ENCODE measurements at regions not wholly inside any gene's neighbourhood (a gene's known extent, or its start where the extent isn't known, plus 50 kb on each side); places are given as distances from the start of the nearest gene placed in this dataset.

DNA sequence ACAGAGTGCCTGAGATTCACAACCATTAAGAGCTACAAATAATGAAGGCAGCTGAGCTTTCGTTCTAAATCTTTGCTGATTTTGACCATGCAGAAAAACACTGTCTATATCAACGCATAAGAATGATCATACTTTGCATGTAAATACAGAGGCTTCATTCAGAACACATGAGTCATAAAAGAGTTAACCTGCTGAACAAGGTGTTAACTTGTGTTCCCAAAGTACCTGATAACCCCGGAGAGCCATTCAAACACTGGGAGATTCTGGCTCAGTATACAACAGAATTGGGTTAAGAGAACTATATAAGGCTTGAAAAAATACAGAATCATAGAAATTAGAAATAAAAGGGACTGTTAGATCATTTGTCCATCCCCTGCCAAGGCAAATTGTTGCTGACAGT is 964.3 kb upstream of the TENM3 start:
- Histone ChIP-seq H3K4me3 (ENCODE audit: insufficient read depth, low read depth, low read length) (no peak overlapping the region), H3K4me2 (ENCODE audit: low read length) (no peak overlapping the region), H3K36me3 (ENCODE audit: insufficient read depth, low read length) (no peaks in the 10 kb centered on the region), H3K27ac (ENCODE audit: low read depth, low read length) (no peak overlapping the region), H4K20me1 (ENCODE audit: insufficient read depth, low read length) (no peaks in the 10 kb centered on the region), H3K4me1 (ENCODE audit: insufficient read depth, low read length) (no peaks in the 10 kb centered on the region), H3K9me3 (ENCODE audit: insufficient read depth, low read depth, low read length) (no peaks in the 10 kb centered on the region), H2AFZ (ENCODE audit: low read depth, low read length) (no peak overlapping the region), H3K79me2 (ENCODE audit: insufficient read depth, low read length) (no peaks in the 10 kb centered on the region), H3K9ac (ENCODE audit: low read length) (no peak overlapping the region), H3K27me3 (ENCODE audit: insufficient read depth, low read length) (no peaks in the 10 kb centered on the region)
- no peak overlapping the region for H3K27ac Mint-ChIP-seq (ENCODE audit: unreplicated experiment)
- H3K9me3 Mint-ChIP-seq (ENCODE audit: unreplicated experiment) = no peaks in the 10 kb centered on the region
- DNase-seq (ENCODE audit: low read depth) = no peak
- H3K27me3 Mint-ChIP-seq (ENCODE audit: low read depth, unreplicated experiment) = no peaks in the 10 kb centered on the region
- no peak for FAIRE-seq
- no peaks in the 10 kb centered on the region for H3K4me1 Mint-ChIP-seq (ENCODE audit: low read depth, unreplicated experiment)
- peaks cover 1% of the 10 kb centered on the region for H3K36me3 Mint-ChIP-seq (ENCODE audit: low read depth, unreplicated experiment)
- TF ChIP-seq, protein P1, sequence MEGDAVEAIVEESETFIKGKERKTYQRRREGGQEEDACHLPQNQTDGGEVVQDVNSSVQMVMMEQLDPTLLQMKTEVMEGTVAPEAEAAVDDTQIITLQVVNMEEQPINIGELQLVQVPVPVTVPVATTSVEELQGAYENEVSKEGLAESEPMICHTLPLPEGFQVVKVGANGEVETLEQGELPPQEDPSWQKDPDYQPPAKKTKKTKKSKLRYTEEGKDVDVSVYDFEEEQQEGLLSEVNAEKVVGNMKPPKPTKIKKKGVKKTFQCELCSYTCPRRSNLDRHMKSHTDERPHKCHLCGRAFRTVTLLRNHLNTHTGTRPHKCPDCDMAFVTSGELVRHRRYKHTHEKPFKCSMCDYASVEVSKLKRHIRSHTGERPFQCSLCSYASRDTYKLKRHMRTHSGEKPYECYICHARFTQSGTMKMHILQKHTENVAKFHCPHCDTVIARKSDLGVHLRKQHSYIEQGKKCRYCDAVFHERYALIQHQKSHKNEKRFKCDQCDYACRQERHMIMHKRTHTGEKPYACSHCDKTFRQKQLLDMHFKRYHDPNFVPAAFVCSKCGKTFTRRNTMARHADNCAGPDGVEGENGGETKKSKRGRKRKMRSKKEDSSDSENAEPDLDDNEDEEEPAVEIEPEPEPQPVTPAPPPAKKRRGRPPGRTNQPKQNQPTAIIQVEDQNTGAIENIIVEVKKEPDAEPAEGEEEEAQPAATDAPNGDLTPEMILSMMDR (IDR thresholded peaks at IDR 0.05; ENCODE audit: insufficient read depth, low read depth, low read length) = no peak
- no peak for TF ChIP-seq EZH2 (IDR thresholded peaks at IDR 0.05; ENCODE audit: insufficient read depth, low read length)
- H3K4me3 Mint-ChIP-seq (ENCODE audit: unreplicated experiment) = no peak overlapping the region

DNA sequence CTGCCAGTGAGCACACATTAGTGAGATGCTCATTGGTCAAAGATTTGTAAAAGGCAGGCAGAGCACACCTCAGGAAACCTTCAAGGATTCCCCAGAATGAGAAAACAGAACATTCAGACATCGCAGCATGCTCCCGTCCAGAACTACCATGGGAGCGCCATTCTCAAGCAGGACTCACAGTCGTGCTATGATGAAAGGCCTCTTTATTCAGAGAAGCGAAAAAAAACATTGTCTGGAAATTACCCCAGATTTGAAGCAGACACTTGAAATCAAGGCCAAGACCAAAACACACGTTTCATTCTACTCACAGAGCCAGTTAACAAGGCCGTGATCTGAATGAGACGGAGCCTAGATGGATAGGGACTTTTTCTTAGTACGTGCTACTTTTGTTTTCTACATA is 961.8 kb upstream of the TENM3 start:
- no peaks in the 10 kb centered on the region for H3K4me1 Mint-ChIP-seq (ENCODE audit: low read depth, unreplicated experiment)
- H2AFZ ChIP-seq (ENCODE audit: low read depth, low read length) = peak overlapping the region; percentile 60

DNA sequence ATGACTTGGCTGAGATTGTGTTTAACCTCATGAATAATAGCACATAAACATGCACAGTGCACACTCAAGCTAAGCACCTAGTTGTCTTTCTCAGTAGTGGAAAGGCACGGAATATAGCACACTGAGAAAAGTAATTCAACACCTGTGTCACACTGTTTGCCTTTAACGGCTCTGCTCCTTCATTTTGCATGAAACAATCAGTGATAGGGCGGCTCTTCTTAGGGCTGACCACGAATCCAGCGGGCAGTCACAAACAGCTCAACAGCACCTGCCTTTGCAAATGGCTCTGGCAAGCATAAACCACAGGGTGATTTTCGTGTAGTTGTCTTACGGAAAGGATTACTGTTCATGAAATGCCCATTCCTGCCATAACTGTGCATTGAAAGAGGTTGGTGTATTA is 954.0 kb upstream of the TENM3 start:
- peaks cover 2% of the 10 kb centered on the region for H3K27me3 ChIP-seq (ENCODE audit: insufficient read depth, low read length)
- H3K27me3 Mint-ChIP-seq (ENCODE audit: low read depth, unreplicated experiment) = no peaks in the 10 kb centered on the region
- no peaks in the 10 kb centered on the region for H4K20me1 ChIP-seq (ENCODE audit: insufficient read depth, low read length)
- H3K9ac ChIP-seq (ENCODE audit: low read length) = no peak overlapping the region
- no peaks in the 10 kb centered on the region for H3K9me3 Mint-ChIP-seq (ENCODE audit: unreplicated experiment)
- no peaks in the 10 kb centered on the region for H3K9me3 ChIP-seq (ENCODE audit: insufficient read depth, low read depth, low read length)
- no peak for FAIRE-seq
- H3K4me3 ChIP-seq (ENCODE audit: insufficient read depth, low read depth, low read length) = no peak overlapping the region
- no peak overlapping the region for H3K4me3 Mint-ChIP-seq (ENCODE audit: unreplicated experiment)
- H3K27ac ChIP-seq (ENCODE audit: low read depth, low read length) = no peak overlapping the region
- H3K36me3 Mint-ChIP-seq (ENCODE audit: low read depth, unreplicated experiment) = no peaks in the 10 kb centered on the region
- DNase-seq (ENCODE audit: low read depth) = no peak
- no peak overlapping the region for H3K27ac Mint-ChIP-seq (ENCODE audit: unreplicated experiment)
- no peak overlapping the region for H3K4me2 ChIP-seq (ENCODE audit: low read length)
- H3K79me2 ChIP-seq (ENCODE audit: insufficient read depth, low read length) = no peaks in the 10 kb centered on the region
- H3K4me1 ChIP-seq (ENCODE audit: insufficient read depth, low read length) = no peaks in the 10 kb centered on the region
- no peaks in the 10 kb centered on the region for H3K36me3 ChIP-seq (ENCODE audit: insufficient read depth, low read length)
- H3K4me1 Mint-ChIP-seq (ENCODE audit: low read depth, unreplicated experiment) = no peaks in the 10 kb centered on the region
- H2AFZ ChIP-seq (ENCODE audit: low read depth, low read length) = no peak overlapping the region
- TF ChIP-seq EZH2 (IDR thresholded peaks at IDR 0.05; ENCODE audit: insufficient read depth, low read length) = no peak
- TF ChIP-seq, protein P1 (IDR thresholded peaks at IDR 0.05; ENCODE audit: insufficient read depth, low read depth, low read length) = no peak

More for the DNA sequence above, 961.8 kb upstream of the TENM3 start:
- Histone ChIP-seq H3K27me3 (ENCODE audit: insufficient read depth, low read length) (no peaks in the 10 kb centered on the region), H3K4me3 (ENCODE audit: insufficient read depth, low read depth, low read length) (no peak overlapping the region), H3K4me1 (ENCODE audit: insufficient read depth, low read length) (no peaks in the 10 kb centered on the region), H3K4me2 (ENCODE audit: low read length) (no peak overlapping the region), H3K36me3 (ENCODE audit: insufficient read depth, low read length) (no peaks in the 10 kb centered on the region), H3K27ac (ENCODE audit: low read depth, low read length) (no peak overlapping the region), H3K9me3 (ENCODE audit: insufficient read depth, low read depth, low read length) (no peaks in the 10 kb centered on the region), H4K20me1 (ENCODE audit: insufficient read depth, low read length) (no peaks in the 10 kb centered on the region), H3K79me2 (ENCODE audit: insufficient read depth, low read length) (no peaks in the 10 kb centered on the region), H3K9ac (ENCODE audit: low read length) (no peak overlapping the region)
- FAIRE-seq (no peak), DNase-seq (ENCODE audit: low read depth) (no peak)
- TF ChIP-seq, protein P1 (IDR thresholded peaks at IDR 0.05; ENCODE audit: insufficient read depth, low read depth, low read length) = no peak
- TF ChIP-seq EZH2 (IDR thresholded peaks at IDR 0.05; ENCODE audit: insufficient read depth, low read length) = no peak
- Mint-ChIP-seq H3K27me3 (ENCODE audit: low read depth, unreplicated experiment) (no peaks in the 10 kb centered on the region), H3K27ac (ENCODE audit: unreplicated experiment) (no peak overlapping the region), H3K36me3 (ENCODE audit: low read depth, unreplicated experiment) (peaks cover 1% of the 10 kb centered on the region), H3K9me3 (ENCODE audit: unreplicated experiment) (no peaks in the 10 kb centered on the region), H3K4me3 (ENCODE audit: unreplicated experiment) (no peak overlapping the region)
